Pons (tissue), 1 donor: ENCODE measurements at regions not wholly inside any gene's neighbourhood (a gene's known extent, or its start where the extent isn't known, plus 50 kb on each side); places are given as distances from the start of the nearest gene placed in this dataset.
A peak's percentile ranks its signal among the peaks of the same experiment; 100 is the strongest.
"Not testable (repeated sequence)": the region's sequence is repeated elsewhere in the genome, so short reads cannot be mapped to it uniquely, and the experiment has no call there.

Source experiments
- DNase-seq: peaks from one replicate; pipeline ENCODE4 v3.0.0-alpha.2; 2016; ENCODE audit warnings: low spot score

DNA sequence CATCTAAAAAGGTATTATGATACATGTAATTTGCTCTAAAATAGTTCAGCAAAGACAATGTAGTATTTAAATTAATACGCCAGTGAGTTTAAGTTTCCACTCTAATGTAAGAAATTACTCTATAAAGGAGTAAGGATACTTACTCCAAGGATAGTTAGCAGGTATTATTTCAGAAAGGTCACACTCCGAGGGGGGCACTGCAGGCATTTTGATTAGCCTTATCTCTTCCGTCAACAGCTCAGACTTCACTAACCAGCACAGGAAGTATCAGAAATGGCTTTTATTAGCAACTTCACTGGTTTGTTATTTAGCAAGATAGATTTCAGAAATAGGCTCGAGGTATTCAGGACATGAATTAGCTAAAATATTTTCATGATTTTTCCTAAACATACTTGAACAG is 127.0 kb downstream of the COX18 start:
- DNase-seq, result no peak

DNA sequence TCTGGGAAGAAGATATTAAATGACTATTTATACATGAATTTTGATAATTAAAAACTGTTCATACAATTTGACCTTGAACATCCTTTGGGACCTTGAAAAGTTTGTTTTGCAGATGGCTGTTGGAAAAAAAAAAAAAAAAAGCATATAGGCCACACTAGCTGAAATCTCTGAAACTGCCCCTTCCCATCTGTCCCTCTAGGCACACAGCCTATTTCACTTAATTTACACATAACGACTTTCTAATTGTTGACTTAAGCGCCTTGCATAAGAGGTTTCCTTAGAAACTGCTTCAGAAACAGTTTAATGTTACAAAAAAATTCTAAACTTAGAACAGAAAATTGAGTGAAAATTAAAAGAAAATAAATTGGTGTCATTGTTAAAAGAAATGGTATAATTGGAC is 131.0 kb downstream of the COX18 start:
- no peak for DNase-seq

DNA sequence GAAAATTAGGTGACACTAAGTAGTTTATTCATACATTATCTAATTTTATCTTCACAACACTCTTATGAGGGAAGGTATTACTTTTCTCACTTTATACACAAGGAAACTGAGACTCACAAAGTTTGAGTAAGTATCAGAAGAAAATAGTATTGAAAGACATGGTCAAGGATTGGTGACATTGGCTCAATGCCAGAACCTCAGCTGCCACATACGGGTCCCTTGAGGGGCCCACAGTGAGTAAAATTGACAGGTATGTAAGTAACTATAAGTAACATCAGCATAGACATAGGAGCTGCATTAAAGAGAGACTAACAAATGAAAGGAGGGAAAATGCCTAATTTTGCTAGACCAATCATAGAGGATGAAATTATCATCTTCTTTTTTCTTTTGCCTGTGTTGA is 134.1 kb downstream of the COX18 start:
- DNase-seq, result no peak

DNA sequence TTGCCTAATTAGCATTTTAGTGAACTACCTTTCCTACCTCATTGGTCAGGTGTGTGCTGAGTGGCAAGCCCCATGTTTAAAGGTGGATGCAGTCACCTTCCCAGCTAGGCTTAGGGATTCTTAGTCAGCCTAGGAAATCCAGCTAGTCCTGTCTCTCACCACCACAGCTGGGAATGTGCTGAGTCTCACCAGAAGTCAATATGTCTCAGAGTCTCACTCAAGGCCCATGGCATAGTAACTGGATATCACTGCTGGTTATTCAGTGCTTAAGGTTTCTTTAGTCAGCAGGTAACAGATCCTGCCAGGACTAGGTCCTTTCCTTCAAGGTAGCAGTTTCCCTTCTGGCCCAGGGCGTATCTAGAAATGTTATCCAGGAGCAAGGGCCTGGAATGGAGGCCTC is 136.5 kb downstream of the COX18 start:
- DNase-seq, result no peak

DNA sequence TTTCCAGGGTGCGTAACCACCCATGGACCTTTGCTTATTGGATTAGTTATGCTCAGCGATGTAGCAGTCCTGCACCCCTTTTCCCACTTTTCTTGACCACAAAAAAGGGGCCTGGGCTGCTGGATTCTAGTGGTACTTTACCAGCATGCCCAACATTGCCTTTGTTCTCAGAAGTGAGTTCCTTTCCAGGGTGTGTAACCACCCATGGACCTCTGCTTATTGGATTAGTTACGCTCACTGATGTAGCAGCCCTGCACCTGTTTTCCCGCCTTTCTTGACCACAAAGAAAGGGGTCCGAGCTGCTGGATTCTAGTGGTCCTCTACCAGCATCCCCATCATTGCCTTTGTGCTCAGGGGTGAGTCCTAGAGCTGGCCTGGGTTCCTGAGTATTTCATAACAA is 138.2 kb downstream of the COX18 start:
- DNase-seq, result no peak

DNA sequence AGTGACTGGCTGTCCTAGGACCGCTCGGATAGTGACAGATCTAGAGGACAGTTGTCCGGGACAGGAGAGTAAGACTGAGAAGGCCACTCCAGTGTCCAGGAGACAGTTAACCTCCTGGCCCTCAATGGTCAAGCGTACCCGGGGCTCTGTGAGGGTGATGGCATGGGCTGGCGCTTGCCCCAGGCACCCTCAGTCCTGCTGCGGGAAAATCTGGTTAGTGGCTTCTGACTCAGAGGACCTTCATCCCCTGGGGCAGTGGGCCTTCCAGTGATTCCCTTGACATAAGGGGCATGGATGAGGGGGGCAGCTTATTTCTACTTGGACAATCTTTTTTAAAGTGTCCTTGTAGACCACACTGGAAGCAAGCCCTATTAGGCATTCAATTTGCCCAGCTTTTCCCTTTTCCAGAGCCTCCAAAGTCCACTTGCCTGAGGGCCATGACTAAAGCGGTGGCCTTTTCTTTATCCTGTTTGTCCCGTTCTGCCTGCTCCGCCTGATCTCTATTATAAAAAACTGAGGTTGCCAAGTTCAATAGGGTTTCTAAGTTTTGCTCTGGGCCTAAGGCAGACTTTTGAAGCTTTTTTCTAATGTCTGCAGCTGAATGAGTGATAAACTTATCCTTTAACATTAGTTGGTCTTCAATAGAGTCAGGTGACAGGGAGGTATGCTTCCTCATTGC is 139.8 kb downstream of the COX18 start:
- DNase-seq, result not testable (repeated sequence)

DNA sequence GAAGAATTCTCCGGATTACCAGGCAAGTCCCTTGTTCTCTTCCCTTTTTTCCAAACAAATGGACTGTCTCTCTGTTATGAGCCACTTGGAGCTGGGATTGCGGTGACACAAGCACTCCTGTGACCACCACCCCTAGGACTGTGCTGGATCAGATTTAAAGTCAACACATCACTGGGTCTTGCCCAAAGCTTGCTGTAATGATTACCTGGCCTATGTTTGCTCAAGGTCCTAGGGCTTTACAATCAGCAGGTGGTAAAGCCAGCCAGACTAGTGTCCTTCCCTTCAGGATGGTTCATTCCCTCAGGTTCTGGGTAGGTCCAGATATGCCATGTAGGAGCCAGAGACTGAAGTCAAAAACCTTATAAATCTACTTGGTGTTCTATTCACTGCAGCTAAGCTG is 144.7 kb downstream of the COX18 start:
- no peak for DNase-seq

DNA sequence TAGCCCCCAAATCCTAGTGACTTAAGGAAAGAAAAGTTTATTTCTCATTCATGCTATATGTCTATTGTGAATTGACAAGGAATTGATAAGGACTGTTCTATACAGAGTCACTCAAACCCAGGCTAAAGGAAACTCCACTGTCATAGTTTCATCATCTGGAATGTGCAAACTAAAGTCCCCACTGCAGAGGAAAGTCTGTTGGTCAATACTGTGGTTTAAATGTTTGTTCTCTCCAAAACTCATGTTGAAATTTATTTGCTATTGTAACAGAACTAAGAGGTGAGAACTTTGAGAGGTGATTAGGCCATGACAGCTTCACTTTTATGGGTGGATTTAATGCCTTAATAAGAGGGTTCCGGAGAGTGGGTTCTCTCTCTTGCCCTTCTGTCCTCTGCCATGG is 149.6 kb downstream of the COX18 start:
- no peak for DNase-seq

DNA sequence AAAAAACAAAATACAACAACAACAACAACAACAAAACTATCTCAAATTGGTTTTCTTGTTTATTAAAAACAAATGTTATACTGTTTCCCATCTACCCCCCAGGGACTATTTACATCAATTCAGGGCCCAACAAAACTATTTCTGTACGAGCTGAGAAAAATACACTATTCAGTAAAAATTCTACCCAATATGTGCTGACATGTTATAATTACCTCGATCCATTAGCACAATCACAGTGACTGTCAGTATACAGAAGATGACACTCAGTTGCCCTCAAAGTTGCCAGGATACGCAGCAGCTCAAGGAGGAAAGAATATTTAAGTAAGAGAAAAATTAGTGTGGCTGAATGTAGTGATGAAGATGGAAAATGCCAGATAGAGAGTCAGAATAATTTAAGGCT is 150.1 kb downstream of the COX18 start:
- DNase-seq, result no peak

DNA sequence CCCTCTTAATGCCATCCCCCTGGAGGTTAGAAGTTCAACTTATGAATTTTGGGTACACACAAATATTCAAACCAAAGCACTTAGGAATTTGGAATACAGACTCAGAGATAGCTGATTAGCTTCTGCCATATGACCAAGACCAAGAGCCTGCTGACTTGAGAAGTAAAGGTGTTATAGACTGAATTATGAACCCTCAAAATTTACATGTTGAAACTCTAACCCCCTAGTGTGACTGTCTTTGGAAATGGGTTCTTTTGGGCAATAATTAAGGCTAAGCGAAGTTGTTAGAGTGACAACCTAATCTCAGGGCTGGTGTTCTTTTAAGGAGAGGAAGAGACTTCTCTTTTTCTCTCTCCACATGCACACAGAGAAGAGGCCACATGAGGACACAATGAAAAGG is 151.2 kb downstream of the COX18 start:
- no peak for DNase-seq

DNA sequence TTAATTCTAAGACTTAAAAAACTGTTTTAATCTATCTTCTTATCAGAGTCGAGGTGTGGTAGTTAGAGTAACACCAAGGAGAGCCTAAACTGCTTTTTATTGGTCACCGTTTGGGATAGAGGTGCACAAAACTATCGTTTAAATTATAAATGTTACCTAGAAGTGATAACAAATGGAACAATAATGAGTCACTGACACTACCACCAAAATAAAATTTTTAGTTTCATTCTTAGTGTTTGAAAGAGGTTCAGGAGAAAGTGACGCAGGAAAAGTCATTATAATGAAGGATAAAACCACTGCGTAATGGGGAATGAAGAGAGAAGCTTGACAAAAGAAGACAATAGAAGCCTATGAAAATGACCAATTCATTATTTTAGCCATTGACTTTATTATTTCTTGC is 158.2 kb downstream of the COX18 start:
- DNase-seq, result no peak

DNA sequence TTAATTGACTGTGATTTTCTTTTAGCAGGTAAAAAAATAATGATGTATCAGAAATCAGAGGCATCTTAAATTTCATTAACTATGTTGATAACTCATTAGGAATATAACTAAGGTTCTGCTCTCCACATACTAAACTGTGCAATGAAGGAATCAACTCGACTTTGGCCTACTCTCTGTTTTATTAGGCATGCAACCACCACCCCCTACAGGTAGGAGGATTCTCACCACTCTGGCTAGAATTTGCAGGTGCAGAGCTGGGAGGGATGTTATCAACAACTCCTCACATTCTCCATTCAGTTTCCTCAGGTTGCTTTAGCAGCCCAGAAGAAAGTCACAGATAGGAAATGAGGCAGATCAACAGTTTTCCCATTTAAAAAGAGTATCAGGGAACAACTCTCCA is 160.1 kb downstream of the COX18 start:
- peak; percentile 8 for DNase-seq

DNA sequence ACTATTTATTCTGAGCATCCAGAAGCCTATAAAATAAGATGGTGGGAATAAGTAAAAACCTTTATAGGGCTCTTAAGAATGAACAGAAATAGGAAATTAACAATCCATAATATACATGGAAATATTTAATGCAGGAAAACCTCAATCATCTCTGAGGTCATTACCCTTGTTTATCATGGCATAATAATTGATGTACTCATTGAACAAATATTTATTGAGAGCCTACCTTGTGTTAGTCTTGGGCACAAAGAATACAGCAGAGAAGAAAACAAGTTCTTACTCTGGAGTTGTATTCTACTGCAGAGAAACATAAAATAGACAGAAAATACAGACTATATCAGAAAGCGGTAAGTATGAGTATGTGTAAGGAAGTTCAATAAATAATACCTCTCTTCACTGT is 167.2 kb downstream of the COX18 start:
- no peak for DNase-seq

DNA sequence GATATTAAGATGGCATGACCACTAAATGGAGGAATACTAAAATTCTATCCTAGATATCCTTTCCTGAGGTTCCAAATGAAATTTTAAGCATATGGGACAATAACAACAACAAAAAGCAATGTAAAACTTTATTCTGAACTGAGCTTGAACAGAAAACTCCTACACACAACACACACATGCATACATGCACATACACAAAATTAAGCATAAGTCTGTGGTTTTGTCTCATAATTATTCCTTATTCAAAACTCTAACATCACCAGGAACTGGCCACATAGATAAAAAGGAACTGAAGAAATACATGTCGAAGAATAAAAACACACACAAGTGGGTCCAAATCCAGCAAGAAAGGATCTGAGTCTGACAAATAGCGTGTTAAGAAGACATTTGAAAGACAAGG is 168.0 kb downstream of the COX18 start:
- no peak for DNase-seq

DNA sequence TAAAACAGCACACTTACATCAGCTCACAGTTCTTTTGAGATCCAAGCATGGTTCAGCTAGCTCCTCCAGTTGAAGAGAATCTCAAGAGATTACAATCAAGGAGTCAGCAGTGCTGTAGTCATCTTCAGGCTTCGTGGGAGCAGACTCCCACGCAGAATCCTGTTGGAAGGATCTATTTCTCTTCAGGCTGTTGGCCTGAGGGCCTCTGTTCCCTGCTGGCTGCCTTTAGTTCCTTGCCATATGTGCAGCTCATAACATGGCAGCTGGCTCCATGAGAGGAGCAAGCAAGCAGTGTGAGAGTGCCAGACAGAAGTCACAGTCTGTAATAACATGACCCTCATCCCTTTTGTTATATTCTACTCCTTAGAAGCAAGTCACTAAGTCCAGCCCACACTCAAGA is 168.6 kb downstream of the COX18 start:
- DNase-seq, result peak; percentile 12

DNA sequence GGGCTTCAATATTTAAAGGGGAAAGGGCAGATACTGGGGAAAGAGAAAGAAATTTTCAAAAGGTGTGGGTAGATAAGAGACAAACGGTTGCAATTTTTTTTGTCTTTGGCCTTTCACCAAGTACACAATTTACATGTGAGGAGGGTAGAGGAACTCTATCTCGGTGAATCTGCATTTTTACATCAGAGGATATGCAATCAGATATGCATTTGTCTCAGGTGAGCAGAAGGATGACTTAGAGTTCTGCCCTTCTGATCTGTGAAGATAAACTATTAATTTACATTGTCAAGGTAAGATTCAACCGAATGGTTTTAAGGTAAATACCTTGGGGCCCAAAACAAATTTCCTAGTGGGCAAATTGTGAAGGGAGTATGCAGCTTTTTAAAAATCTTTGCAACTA is 169.9 kb downstream of the COX18 start:
- no peak for DNase-seq

DNA sequence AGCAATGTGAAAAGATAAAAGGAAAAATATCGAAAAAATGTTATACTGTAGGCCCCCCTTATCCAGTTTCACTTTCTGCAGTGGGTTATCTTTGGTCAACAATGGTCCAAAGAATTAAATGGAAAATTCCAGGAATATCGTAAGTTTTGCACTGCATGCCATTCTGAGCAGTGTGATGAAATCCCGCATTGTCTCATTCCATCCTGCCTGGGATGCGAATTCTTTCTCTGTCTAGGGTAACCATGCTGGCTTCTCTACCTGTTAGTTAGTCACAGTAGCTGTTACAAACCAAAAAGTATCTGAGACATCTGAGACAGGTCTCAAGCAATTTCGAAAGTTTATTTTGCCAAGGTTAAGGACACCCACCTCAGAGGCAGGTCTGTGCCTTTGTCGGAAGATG is 170.3 kb downstream of the COX18 start:
- no peak for DNase-seq

DNA sequence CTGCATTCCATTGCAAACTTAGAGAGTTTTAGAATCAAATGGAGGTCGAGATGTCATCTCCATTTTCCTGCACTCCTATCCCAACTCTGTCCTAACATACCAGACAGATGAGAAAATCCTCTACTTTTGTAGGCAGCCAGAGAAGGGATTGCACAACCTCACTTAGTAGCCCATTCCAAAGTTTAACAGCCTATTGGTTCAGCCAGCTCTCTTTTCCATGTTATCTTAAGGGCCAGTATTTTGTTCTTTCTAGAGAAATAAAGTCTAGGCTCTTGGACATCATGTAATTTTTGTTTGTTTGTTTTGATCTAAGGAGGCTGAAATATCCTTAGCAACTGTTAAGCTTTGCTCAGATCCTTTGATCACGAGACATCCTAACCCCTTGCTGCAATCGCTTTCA is 173.0 kb downstream of the COX18 start:
- DNase-seq, result no peak

DNA sequence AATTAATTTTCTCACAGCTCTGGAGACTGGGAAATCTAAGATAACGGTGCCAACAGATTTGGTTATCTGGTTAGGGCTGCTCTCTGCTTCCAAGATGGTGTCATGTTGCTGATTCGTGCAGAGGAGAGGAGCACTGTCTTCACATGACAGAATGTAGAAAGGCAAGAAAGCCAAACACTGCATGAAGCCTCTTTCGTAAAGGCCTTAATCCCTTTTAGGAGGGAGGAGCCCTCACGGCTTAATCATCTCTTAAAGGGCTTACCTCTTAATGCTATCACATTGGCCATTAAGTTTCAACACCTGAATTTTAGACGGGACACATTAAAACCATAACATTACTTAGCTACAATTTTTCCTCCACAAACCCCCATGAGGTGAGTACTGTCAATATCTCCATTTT is 174.1 kb downstream of the COX18 start:
- DNase-seq, result no peak

DNA sequence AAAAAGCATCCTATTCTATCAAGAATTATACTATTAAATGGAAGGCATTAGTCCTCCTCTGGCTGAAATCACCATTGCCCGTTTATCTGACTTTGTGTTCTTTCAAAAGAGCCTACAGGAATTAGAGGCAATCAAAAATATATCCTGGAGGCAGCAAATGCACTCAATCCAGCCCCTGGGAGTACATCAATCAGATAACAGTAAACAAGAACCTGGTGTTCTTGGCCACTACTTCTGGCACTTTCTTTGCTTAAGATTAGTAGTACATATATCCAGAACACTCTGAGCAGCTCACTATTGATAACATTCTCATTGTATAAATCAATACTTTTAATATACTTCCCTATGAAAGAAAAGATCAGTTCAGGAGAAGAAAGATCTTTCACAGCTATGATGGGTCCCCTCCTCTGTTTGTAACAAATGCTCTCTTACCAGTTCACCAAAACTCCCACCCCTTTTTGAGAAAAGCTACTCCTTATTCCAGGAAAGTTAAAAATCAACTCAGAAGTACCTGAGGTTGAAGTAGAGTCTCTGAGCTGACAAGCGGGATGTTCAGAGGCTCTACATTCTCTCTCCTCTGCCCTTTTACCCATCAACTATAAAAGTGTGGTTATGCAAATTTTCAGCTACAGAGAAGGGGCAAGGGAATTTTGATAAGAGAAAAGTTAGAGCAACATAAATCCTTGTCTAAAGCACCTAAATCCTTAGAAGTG is 176.0 kb downstream of the COX18 start:
- DNase-seq, result no peak

DNA sequence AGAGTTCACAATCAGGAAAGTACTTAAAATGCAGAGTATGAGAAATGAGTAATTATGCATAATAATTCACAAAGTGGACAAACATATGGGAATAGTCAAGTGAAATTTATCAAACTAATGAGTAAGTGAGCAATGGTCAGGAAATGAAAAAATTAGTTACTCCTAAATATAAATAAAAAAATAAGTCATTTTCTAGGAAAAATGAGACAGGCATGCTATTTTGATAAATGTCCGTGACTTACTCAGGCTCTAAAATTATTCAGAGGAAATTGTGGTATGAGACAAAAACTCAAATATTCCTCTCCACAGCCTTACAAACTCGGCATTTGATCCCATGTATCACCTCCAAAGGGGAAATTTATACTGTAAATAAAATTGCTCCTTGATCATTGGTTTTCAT is 181.2 kb downstream of the COX18 start:
- DNase-seq, result no peak

DNA sequence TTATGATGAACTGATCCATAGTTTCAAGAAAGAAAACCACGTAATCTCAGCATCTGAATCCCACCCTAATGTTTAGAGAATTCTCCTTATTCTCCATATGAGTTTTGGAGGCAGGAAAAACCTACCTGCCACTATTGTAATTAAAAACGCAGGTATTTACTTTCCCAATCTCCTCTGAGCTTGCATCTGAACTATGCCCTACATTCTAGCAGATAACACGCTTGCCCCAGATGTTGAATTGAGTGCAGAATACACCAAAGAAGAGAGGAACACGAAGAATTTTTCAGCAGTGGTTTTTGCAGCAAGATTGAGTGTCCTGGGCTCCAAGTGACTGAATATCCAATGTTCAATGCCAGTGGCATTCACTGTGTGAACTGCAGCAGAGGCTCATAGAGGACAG is 182.4 kb downstream of the COX18 start:
- DNase-seq, result no peak

DNA sequence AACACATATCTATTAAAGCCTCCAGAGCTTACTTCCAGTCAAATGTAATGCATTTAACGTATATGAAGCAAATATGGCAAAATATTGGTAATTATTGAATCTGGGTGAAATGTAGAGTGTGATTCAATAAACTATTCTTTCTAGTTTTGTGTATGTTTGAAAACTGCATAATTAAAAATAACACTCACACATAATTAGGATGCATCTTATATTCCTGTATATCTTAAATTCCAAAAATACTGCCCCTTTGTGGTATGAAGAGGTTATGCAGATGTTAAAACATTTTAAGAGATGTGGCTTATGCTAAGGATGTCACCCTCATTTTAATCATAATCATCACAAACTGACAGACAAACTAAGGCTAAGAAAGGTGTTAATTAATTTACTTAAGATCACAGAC is 182.9 kb downstream of the COX18 start:
- no peak for DNase-seq

DNA sequence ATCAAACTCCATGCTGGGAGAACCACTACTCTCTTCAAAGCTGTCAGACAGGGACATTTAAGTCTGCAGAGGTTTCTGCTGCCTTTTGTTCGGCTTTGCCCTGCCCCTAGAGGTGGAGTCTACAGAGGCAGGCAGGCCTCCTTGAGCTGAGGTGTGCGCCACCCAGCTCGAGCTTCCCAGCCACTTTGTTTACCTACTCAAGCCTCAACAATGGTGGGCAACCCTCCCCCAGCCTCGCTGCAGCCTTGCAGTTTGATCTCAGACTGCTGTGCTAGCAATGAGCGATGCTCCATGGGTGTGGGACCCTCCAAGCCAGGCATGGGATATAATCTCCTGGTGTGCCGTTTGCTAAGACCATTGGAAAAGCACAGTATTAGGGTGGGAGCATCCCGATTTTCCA is 185.3 kb downstream of the COX18 start:
- not testable (repeated sequence) for DNase-seq
